ENCODE measurements at regions not wholly inside any gene's neighbourhood (a gene's known extent, or its start where the extent isn't known, plus 50 kb on each side); places are given as distances from the start of the nearest gene placed in this dataset.

DNA sequence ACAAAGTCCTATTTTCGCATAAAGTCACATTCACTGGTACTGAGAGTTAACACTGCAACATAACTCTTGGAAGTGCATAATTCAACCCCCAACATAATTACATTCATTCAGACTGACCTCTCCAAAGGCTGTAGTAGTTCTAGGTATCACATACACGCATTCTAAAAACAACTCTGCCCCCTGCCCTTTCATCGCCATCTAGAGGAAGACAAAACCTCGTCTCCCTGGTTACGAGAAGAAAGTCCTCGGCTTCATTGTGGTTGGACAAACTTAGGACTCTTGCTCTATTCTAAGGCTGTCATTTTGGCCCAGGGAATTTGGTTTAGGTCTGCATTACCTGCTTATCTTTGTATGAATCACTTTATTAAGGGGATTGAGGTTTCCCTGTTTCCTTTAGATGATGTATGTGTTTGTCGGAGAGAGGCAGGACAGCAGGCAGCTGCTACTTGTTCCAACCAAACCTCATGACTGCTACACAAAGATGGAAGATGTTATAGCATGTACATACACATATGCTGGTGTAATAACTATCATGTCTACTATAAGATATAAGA, 215.4 kb upstream of the NRXN1 start:
- no peak for TF ChIP-seq CTCF (conservative IDR thresholded peaks at IDR 0.05)
- TF ChIP-seq EZH2 (IDR thresholded peaks at IDR 0.05; ENCODE audit: low read depth): no peak

All from PC-9 (cell line).